HepG2 (cell line): ENCODE measurements at regions not wholly inside any gene's neighbourhood (a gene's known extent, or its start where the extent isn't known, plus 50 kb on each side); places are given as distances from the start of the nearest gene placed in this dataset.

Source experiments
- ATAC-seq: fragments of 200-7000 bp; cut with Tn5 transposase; 3 replicates; pipeline ENCODE4 v1.9.1; 2020; ENCODE audit warnings: mild to moderate bottlenecking, moderate library complexity
- BruUV-seq: library from RNA; stranded (reverse); fragments of 400-500 nt; replicated peaks from 2 replicates; lab custom pipeline; 2021; lab: Mats Ljungman, UMichigan
- CTCF ChIA-PET: fragments of 300-600 bp; formaldehyde crosslinking; extraction: SDS; loops from one replicate; lab custom pipeline; 2021; ENCODE audit warnings: low total read pairs, inconsistent platforms, low intra/inter-chr PET ratio; lab: Yijun Ruan, JAX
- POLR2A ChIA-PET: fragments of 350-600 bp; sonication (Branson Sonifier 250); formaldehyde crosslinking; loops from one replicate; lab custom pipeline; 2020; ENCODE audit warnings: antibody characterized with exemption, inconsistent platforms; lab: Yijun Ruan, JAX
- DNase-seq: peaks from one replicate; pipeline ENCODE4 v3.0.0-alpha.2; 2015; ENCODE audit warnings: low spot score
- FAIRE-seq: peaks from 3 replicates; lab custom pipeline; 2011; peaks lifted over from hg19 to GRCh38; lab: Jason Lieb, UNC
- H2AFZ ChIP-seq: one replicate; pipeline ENCODE4 v1.6.1; 2011; ENCODE audit warnings: low read length, inconsistent platforms
- H3K27ac ChIP-seq: fragments of 300-600 bp; 3 replicates; pipeline ENCODE4 v1.8.0; 2011; ENCODE audit warnings: mixed run types, mild to moderate bottlenecking, mixed read lengths, low read length, inconsistent platforms; ENCODE audit not compliant: insufficient read depth; ENCODE audit errors: extremely low read length
- H3K27me3 ChIP-seq, 2 experiments: fragments of 200-600 bp in 1 of 2; 2 replicates in 1 of 2; 3 replicates in 1 of 2; pipeline versions ENCODE4 v1.6.0 to v1.8.0; 2011; ENCODE audit warnings: low read length in 2 of 2, mild to moderate bottlenecking in 2 of 2, moderate library complexity in 2 of 2, inconsistent platforms in 1 of 2; ENCODE audit not compliant: insufficient read depth in 2 of 2, control insufficient read depth in 1 of 2
- H3K36me3 ChIP-seq, 2 experiments: fragments of 200-600 bp in 1 of 2; replicated peaks in 1 of 2; 2 replicates in 1 of 2; 3 replicates in 1 of 2; pipeline versions ENCODE4 v1.5.1 to v1.8.0; 2011; ENCODE audit warnings: low read length in 2 of 2, inconsistent platforms in 1 of 2; ENCODE audit not compliant: insufficient read depth in 2 of 2, control insufficient read depth in 1 of 2
- H3K4me1 ChIP-seq: 2 replicates; pipeline ENCODE4 v1.5.1; 2012; ENCODE audit warnings: low read length, inconsistent platforms; ENCODE audit not compliant: insufficient read depth
- H3K4me2 ChIP-seq: 2 replicates; pipeline ENCODE4 v1.6.0; 2011; ENCODE audit warnings: low read depth, low read length, inconsistent platforms
- H3K4me3 ChIP-seq, 3 experiments: fragments of 200-600 bp in 1 of 3; sonication (generic), shearing (Covaris generic) in 1 of 3; replicated peaks in 1 of 3; 2 replicates each; pipeline ENCODE4 v1.5.1; 2011 to 2016; ENCODE audit warnings: low read length in 3 of 3, inconsistent platforms in 2 of 3, low read depth in 2 of 3, mild to moderate bottlenecking in 2 of 3, control low read depth in 1 of 3, mixed read lengths in 1 of 3; ENCODE audit not compliant: insufficient read depth in 1 of 3
- H3K79me2 ChIP-seq: one replicate; pipeline ENCODE4 v1.6.1; 2011; ENCODE audit warnings: low read length, inconsistent platforms; ENCODE audit not compliant: insufficient read depth
- H3K9ac ChIP-seq: 2 replicates; pipeline ENCODE4 v1.6.0; 2011; ENCODE audit warnings: mild to moderate bottlenecking, low read depth, low read length, inconsistent platforms; ENCODE audit not compliant: insufficient read depth
- H3K9me3 ChIP-seq: 2 replicates; pipeline ENCODE4 v1.5.1; 2012; ENCODE audit warnings: mild to moderate bottlenecking, low read length
- H4K20me1 ChIP-seq: 2 replicates; pipeline ENCODE4 v1.6.0; 2011; ENCODE audit warnings: inconsistent platforms, mild to moderate bottlenecking, low read length, moderate library complexity; ENCODE audit not compliant: insufficient read depth
- ARID5B ChIP-seq: IDR thresholded peaks from 2 replicates; pipeline ENCODE4 v1.4.0; 2020; ENCODE audit warnings: mild to moderate bottlenecking, missing genetic modification reagents
- ATAD3A ChIP-seq: sonication (generic); formaldehyde crosslinking; IDR thresholded peaks from 2 replicates; pipeline ENCODE4 v1.4.0; 2020; ENCODE audit warnings: missing genetic modification reagents
- ERF ChIP-seq: IDR thresholded peaks from 2 replicates; pipeline ENCODE4 v1.6.1; 2018; ENCODE audit warnings: missing biosample characterization, missing genetic modification reagents
- HOXA9 ChIP-seq: sonication (generic); formaldehyde crosslinking; IDR thresholded peaks from 2 replicates; pipeline ENCODE4 v1.8.1; 2022; ENCODE audit warnings: missing genetic modification reagents, mild to moderate bottlenecking, moderate library complexity, borderline replicate concordance
- NKX3-1 ChIP-seq: sonication (generic); formaldehyde crosslinking; IDR thresholded peaks from 2 replicates; pipeline ENCODE4 v1.5.0; 2020; ENCODE audit warnings: missing genetic modification reagents
- SOX6 ChIP-seq, 2 experiments: fragments of 450-650 bp in 1 of 2; sonication (generic) in 1 of 2; formaldehyde crosslinking in 1 of 2; IDR thresholded peaks; 2 replicates each; pipeline versions ENCODE4 v1.4.0 to v1.6.1; 2017 to 2020; ENCODE audit warnings: antibody characterized with exemption in 1 of 2, mild to moderate bottlenecking in 1 of 2, missing genetic modification reagents in 1 of 2
- TBL1XR1 ChIP-seq: fragments of 150-350 bp; IDR thresholded peaks from 2 replicates; pipeline ENCODE4 v1.6.1; 2014; ENCODE audit warnings: borderline replicate concordance, low read length; ENCODE audit not compliant: partially characterized antibody
- ZNF280D ChIP-seq: sonication (generic); formaldehyde crosslinking; IDR thresholded peaks from 2 replicates; pipeline ENCODE4 v1.5.1; 2020; ENCODE audit warnings: mild to moderate bottlenecking, missing genetic modification reagents
- ZNF3 ChIP-seq: IDR thresholded peaks from 2 replicates; pipeline ENCODE4 v1.7.0; 2017; ENCODE audit warnings: inconsistent platforms
- ZNF543 ChIP-seq: sonication (generic); formaldehyde crosslinking; IDR thresholded peaks from 2 replicates; pipeline ENCODE4 v1.4.0; 2020; ENCODE audit warnings: mild to moderate bottlenecking, missing genetic modification reagents
- ZNF839 ChIP-seq: sonication (generic); formaldehyde crosslinking; IDR thresholded peaks from 2 replicates; pipeline ENCODE4 v1.4.0; 2020; ENCODE audit warnings: missing genetic modification reagents, mild to moderate bottlenecking, borderline replicate concordance
- ZNF883 ChIP-seq: sonication (generic); formaldehyde crosslinking; IDR thresholded peaks from 2 replicates; pipeline ENCODE4 v1.5.1; 2020; ENCODE audit warnings: mild to moderate bottlenecking, missing genetic modification reagents; ENCODE audit errors: not compliant biosample characterization
- WGBS: methylation state at CpG from one replicate; pipeline ENCODE4 v1.1.6; 2017; ENCODE audit warnings: low lambda C conversion rate; 5-methylcytosine and 5-hydroxymethylcytosine counted together
- in situ Hi-C: cut with HindIII; loops from 2 replicates; pipeline ENCODE4 v1.10.0; 2017; ENCODE audit warnings: low pct_unique_long_range_greater_than_20kb; ENCODE audit not compliant: extremely low pct_ligation_motif_present
- intact Hi-C: fragments of 100-400 bp; cut with micrococcal nuclease; formaldehyde crosslinking; loops from one replicate; pipeline ENCODE4 v1.10.0; 2022; ENCODE audit not compliant: unreplicated experiment
- TF ChIP-seq, protein P1 (sequence below): IDR thresholded peaks from 2 replicates; pipeline ENCODE4 v1.6.1; 2012; ENCODE audit warnings: low read length, improper control_type of control experiment
- TF ChIP-seq, protein P2 (sequence below): sonication (generic); formaldehyde crosslinking; IDR thresholded peaks from 2 replicates; pipeline ENCODE4 v1.5.0; 2020; ENCODE audit warnings: missing genetic modification reagents

GRCh38 chr4:83929550-83929949 is 393.6 kb downstream of the GPAT3 start:
- H3K4me1 ChIP-seq = no peaks in the 10 kb centered on the region
- no TSS peak for BruUV-seq
- no peaks in the 10 kb centered on the region for H4K20me1 ChIP-seq
- H3K79me2 ChIP-seq = no peaks in the 10 kb centered on the region
- H3K9me3 ChIP-seq = no peaks in the 10 kb centered on the region
- no peaks in the 10 kb centered on the region; a peak in 1 of 5 replicates for H3K27me3 ChIP-seq
- ATAC-seq = no peak
- POLR2A ChIA-PET = no interaction called here
- H3K9ac ChIP-seq = no peak overlapping the region
- WGBS = 7% methylated on average over 4 of the region's 4 CpGs
- no peaks in the 10 kb centered on the region for H3K36me3 ChIP-seq
- CTCF ChIA-PET = no interaction called here
- in situ Hi-C loops = no loop called here
- intact Hi-C loops = no loop called here
- H2AFZ ChIP-seq = no peak overlapping the region
- H3K4me3 ChIP-seq = no peak overlapping the region
- H3K27ac ChIP-seq = no peak overlapping the region
- DNase-seq = no peak
- no peak for FAIRE-seq
- H3K4me2 ChIP-seq = no peak overlapping the region
- no peak for TF ChIP-seq SOX6 (IDR thresholded peaks at IDR 0.05)
- TF ChIP-seq SOX6 (CRISPR knock-in tag; IDR thresholded peaks at IDR 0.05) = no peak
- TF ChIP-seq NKX3-1 (CRISPR knock-in tag) = no peak
- TF ChIP-seq HOXA9 = no peak
- no peak for TF ChIP-seq ZNF839 (CRISPR knock-in tag)
- TF ChIP-seq, protein P1, sequence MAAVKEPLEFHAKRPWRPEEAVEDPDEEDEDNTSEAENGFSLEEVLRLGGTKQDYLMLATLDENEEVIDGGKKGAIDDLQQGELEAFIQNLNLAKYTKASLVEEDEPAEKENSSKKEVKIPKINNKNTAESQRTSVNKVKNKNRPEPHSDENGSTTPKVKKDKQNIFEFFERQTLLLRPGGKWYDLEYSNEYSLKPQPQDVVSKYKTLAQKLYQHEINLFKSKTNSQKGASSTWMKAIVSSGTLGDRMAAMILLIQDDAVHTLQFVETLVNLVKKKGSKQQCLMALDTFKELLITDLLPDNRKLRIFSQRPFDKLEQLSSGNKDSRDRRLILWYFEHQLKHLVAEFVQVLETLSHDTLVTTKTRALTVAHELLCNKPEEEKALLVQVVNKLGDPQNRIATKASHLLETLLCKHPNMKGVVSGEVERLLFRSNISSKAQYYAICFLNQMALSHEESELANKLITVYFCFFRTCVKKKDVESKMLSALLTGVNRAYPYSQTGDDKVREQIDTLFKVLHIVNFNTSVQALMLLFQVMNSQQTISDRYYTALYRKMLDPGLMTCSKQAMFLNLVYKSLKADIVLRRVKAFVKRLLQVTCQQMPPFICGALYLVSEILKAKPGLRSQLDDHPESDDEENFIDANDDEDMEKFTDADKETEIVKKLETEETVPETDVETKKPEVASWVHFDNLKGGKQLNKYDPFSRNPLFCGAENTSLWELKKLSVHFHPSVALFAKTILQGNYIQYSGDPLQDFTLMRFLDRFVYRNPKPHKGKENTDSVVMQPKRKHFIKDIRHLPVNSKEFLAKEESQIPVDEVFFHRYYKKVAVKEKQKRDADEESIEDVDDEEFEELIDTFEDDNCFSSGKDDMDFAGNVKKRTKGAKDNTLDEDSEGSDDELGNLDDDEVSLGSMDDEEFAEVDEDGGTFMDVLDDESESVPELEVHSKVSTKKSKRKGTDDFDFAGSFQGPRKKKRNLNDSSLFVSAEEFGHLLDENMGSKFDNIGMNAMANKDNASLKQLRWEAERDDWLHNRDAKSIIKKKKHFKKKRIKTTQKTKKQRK = no peak
- no peak for TF ChIP-seq ZNF543 (CRISPR knock-in tag)
- no peak for TF ChIP-seq ZNF280D (CRISPR knock-in tag)
- TF ChIP-seq TBL1XR1 = no peak
- no peak for TF ChIP-seq ATAD3A (CRISPR knock-in tag)
- TF ChIP-seq, protein P2, sequence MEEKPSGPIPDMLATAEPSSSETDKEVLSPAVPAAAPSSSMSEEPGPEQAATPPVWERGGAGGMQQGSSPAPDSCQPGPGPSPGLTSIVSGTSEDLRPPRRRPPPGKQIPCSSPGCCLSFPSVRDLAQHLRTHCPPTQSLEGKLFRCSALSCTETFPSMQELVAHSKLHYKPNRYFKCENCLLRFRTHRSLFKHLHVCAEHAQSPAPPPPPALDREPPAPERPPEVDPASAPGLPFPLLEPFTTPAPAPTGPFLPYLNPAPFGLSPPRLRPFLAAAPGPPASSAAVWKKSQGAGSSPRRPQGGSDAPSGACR (CRISPR knock-in tag) = no peak
- TF ChIP-seq ARID5B (CRISPR knock-in tag) = no peak
- TF ChIP-seq ERF = no peak
- TF ChIP-seq ZNF3 (CRISPR knock-in tag) = no peak
- TF ChIP-seq ZNF883 (CRISPR knock-in tag) = no peak
